ENCODE measurements at regions not wholly inside any gene's neighbourhood (a gene's known extent, or its start where the extent isn't known, plus 50 kb on each side); places are given as distances from the start of the nearest gene placed in this dataset.

- H3K4me2 ChIP-seq (ENCODE audit: control insufficient read depth, extremely low read depth, insufficient read depth, low read depth, low read length): peak overlapping the region; percentile 66
- H3K9me3 ChIP-seq (ENCODE audit: control insufficient read depth, low read depth, low read length): peaks cover 2% of the 10 kb centered on the region
- peaks cover 34% of the 10 kb centered on the region for H3K4me1 ChIP-seq (ENCODE audit: control insufficient read depth, extremely low read depth, insufficient read depth, low read length)
- H3K27me3 ChIP-seq (ENCODE audit: control insufficient read depth, extremely low read depth, insufficient read depth, low read length): peaks cover 8% of the 10 kb centered on the region
- H2AFZ ChIP-seq (ENCODE audit: control insufficient read depth, low read length): no peak overlapping the region
- no peaks in the 10 kb centered on the region for H4K20me1 ChIP-seq (ENCODE audit: control insufficient read depth, extremely low read depth, insufficient read depth, low read length)
- H3K4me3 ChIP-seq (ENCODE audit: control insufficient read depth in 2 of 3, extremely low read depth in 1 of 3, insufficient read depth in 2 of 3, low read depth in 1 of 3, low read length in 3 of 3): no peak overlapping the region
- FAIRE-seq (peak; percentile 81), DNase-seq (ENCODE audit: low read depth, low spot score) (peak; percentile 64)
- no peaks in the 10 kb centered on the region for H3K36me3 ChIP-seq (ENCODE audit: control insufficient read depth in 2 of 2, extremely low read depth in 1 of 2, insufficient read depth in 2 of 2, low read length in 2 of 2)
- H3K79me2 ChIP-seq (ENCODE audit: control insufficient read depth, insufficient read depth, low read length): no peaks in the 10 kb centered on the region
- peak overlapping the region; percentile 63 for H3K27ac ChIP-seq (ENCODE audit: control insufficient read depth, insufficient read depth, low read length)
- peak overlapping the region; percentile 17 for H3K9ac ChIP-seq (ENCODE audit: control insufficient read depth, extremely low read depth, insufficient read depth, low read length)
- TF ChIP-seq CTCF (optimal IDR thresholded peaks at IDR 0.05 in 1 of 3, IDR thresholded peaks at IDR 0.05 in 1 of 3, conservative IDR thresholded peaks at IDR 0.05 in 1 of 3; ENCODE audit: extremely low read depth in 1 of 3, insufficient read depth in 2 of 3, low read length in 3 of 3): no peak
- TF ChIP-seq EZH2 (IDR thresholded peaks at IDR 0.05; ENCODE audit: low read length): no peak
- no peaks in the 10 kb centered on the region for H3K9me1 ChIP-seq (ENCODE audit: control insufficient read depth, extremely low read depth, insufficient read depth, low read length)
- dilution Hi-C loops (cut with MboI; ENCODE audit: extremely low pct_ligation_motif_present, low sequenced_read_pairs): no loop called here
Measured at GRCh38 chr20:58017231-58017969, 211.1 kb downstream of the ANKRD60 start.

GRCh38 chr20:58016779-58017178 lies 211.7 kb downstream of the ANKRD60 start:
- Histone ChIP-seq H3K27ac (ENCODE audit: control insufficient read depth, insufficient read depth, low read length) (peak overlapping the region; percentile 63), H4K20me1 (ENCODE audit: control insufficient read depth, extremely low read depth, insufficient read depth, low read length) (no peaks in the 10 kb centered on the region), H2AFZ (ENCODE audit: control insufficient read depth, low read length) (no peak overlapping the region), H3K4me1 (ENCODE audit: control insufficient read depth, extremely low read depth, insufficient read depth, low read length) (peaks cover 34% of the 10 kb centered on the region), H3K36me3 (ENCODE audit: control insufficient read depth in 2 of 2, extremely low read depth in 1 of 2, insufficient read depth in 2 of 2, low read length in 2 of 2) (no peaks in the 10 kb centered on the region), H3K4me2 (ENCODE audit: control insufficient read depth, extremely low read depth, insufficient read depth, low read depth, low read length) (no peak overlapping the region), H3K9me1 (ENCODE audit: control insufficient read depth, extremely low read depth, insufficient read depth, low read length) (no peaks in the 10 kb centered on the region), H3K9ac (ENCODE audit: control insufficient read depth, extremely low read depth, insufficient read depth, low read length) (no peak overlapping the region), H3K9me3 (ENCODE audit: control insufficient read depth, low read depth, low read length) (peaks cover 2% of the 10 kb centered on the region), H3K27me3 (ENCODE audit: control insufficient read depth, extremely low read depth, insufficient read depth, low read length) (peaks cover 5% of the 10 kb centered on the region), H3K4me3 (ENCODE audit: control insufficient read depth in 2 of 3, extremely low read depth in 1 of 3, insufficient read depth in 2 of 3, low read depth in 1 of 3, low read length in 3 of 3) (no peak overlapping the region), H3K79me2 (ENCODE audit: control insufficient read depth, insufficient read depth, low read length) (no peaks in the 10 kb centered on the region)
- FAIRE-seq: no peak
- dilution Hi-C loops (cut with MboI; ENCODE audit: extremely low pct_ligation_motif_present, low sequenced_read_pairs): no loop called here
- DNase-seq (ENCODE audit: low read depth, low spot score): no peak
- TF ChIP-seq EZH2 (IDR thresholded peaks at IDR 0.05; ENCODE audit: low read length): no peak
- TF ChIP-seq CTCF (optimal IDR thresholded peaks at IDR 0.05 in 1 of 3, IDR thresholded peaks at IDR 0.05 in 1 of 3, conservative IDR thresholded peaks at IDR 0.05 in 1 of 3; ENCODE audit: extremely low read depth in 1 of 3, insufficient read depth in 2 of 3, low read length in 3 of 3): no peak
